Spleen (tissue), 7 donors: ENCODE measurements at regions not wholly inside any gene's neighbourhood (a gene's known extent, or its start where the extent isn't known, plus 50 kb on each side); places are given as distances from the start of the nearest gene placed in this dataset.

Experiments
- POLR2AphosphoS5 ChIP-seq, 3 donors: sonication (generic); formaldehyde crosslinking; IDR thresholded peaks; one replicate each; pipeline ENCODE4 v1.5.1; 2017; ENCODE audit warnings: antibody characterized with exemption in 3 of 3
- TF ChIP-seq, protein P1 (sequence below), 11 experiments: fragments of 200-600 bp in 7 of 11; fragments of 450-650 bp in 4 of 11; sonication (generic) in 4 of 11; IDR thresholded peaks in 8 of 11; conservative IDR thresholded peaks in 3 of 11; 1 replicate in 7 of 11; 2 replicates in 4 of 11; pipeline versions ENCODE4 v1.4.0 to v1.8.0; 2016 to 2021; ENCODE audit warnings: antibody characterized with exemption in 11 of 11, inconsistent platforms in 4 of 11, mild to moderate bottlenecking in 1 of 11
- donor health status: DM: no; HTN: no; CAD: no; lungs with moderate emphysema.
- donor health status: DM: no; HTN: no; CAD: no.
- donor health status: DM: no; HTN: no; CAD: no.

DNA sequence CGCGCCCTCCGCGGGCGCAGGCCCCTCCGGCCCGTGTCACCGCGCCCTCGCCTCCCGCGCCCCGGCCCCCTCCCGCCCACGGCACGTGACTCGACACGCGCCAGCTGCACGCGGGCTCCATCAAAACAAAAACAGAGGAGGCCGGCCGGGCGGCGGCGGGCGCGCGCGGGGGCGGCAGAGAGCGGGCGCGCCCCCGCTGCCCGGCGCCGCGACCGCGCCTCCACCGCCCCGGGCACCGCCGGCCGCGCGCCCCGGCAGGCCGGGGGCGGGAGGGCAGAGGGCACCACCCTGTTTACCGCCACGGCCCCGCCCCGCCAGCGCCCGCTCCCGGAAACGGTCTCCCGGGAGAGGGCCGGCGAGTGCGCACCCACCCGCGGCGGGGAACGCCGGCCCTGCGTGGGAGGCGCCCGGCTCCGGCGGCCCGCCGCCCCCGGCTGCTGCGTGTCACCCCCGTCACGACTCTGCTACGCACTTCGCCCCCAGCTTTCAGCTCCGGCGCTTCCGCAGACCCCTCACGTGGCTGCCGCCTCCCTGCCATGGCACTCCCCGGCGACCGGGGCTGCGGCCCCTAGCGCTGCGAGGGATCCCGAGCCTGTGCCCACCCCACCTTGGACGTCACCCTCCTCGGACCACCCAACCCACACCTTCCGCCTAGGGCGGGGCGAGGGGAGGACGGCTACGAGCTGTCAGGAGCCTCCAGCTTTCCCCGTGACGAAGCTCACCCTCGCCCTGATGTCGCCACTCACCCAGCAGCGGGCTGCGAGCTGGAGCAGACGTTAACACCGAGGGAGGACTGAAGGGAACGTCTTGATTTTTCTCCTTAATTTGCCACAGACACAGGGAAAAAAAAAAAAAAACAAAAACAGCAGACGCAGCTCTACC lies 221.6 kb upstream of the MKLN1 start:
- TF ChIP-seq POLR2AphosphoS5 (IDR thresholded peaks at IDR 0.05), result peak; percentile 96 to 98 (median 97)
- TF ChIP-seq, protein P1, sequence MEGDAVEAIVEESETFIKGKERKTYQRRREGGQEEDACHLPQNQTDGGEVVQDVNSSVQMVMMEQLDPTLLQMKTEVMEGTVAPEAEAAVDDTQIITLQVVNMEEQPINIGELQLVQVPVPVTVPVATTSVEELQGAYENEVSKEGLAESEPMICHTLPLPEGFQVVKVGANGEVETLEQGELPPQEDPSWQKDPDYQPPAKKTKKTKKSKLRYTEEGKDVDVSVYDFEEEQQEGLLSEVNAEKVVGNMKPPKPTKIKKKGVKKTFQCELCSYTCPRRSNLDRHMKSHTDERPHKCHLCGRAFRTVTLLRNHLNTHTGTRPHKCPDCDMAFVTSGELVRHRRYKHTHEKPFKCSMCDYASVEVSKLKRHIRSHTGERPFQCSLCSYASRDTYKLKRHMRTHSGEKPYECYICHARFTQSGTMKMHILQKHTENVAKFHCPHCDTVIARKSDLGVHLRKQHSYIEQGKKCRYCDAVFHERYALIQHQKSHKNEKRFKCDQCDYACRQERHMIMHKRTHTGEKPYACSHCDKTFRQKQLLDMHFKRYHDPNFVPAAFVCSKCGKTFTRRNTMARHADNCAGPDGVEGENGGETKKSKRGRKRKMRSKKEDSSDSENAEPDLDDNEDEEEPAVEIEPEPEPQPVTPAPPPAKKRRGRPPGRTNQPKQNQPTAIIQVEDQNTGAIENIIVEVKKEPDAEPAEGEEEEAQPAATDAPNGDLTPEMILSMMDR (IDR thresholded peaks at IDR 0.05 in 8 of 11, conservative IDR thresholded peaks at IDR 0.05 in 3 of 11), result peak in 2 of 11 experiments; percentile 6 to 11
